ENCODE measurements at regions not wholly inside any gene's neighbourhood (a gene's known extent, or its start where the extent isn't known, plus 50 kb on each side); places are given as distances from the start of the nearest gene placed in this dataset.

GRCh38 chr13:109408591-109409382 is 377.6 kb downstream of the IRS2 start:
- TF ChIP-seq POLR2A (IDR thresholded peaks at IDR 0.05): no peak
- TF ChIP-seq CTCF (IDR thresholded peaks at IDR 0.05): no peak
